ENCODE measurements at regions not wholly inside any gene's neighbourhood (a gene's known extent, or its start where the extent isn't known, plus 50 kb on each side); places are given as distances from the start of the nearest gene placed in this dataset.
"Not testable (repeated sequence)": the region's sequence is repeated elsewhere in the genome, so short reads cannot be mapped to it uniquely, and the experiment has no call there.

DNA sequence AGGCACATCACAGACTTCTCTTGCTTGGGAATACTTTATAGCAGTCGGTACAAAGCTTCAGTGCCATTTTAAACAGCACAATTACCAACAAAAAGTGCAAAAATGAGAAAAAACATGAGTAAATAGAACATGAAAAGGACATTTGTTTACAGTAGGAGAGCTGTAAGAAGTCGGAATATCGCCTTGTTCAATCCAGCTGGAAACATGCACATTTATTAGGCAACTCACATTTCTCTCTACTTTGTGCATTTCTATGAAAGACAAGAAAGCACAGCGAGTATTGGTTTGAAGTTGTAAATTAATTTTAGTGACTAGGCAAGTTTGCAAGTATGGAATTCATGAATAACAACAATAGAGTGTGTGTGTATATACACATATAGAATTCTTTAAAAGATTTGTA lies 484.7 kb downstream of the DACH1 start:
- DNase-seq = no peak

- no peak for DNase-seq
Measured at GRCh38 chr13:71380191-71380590, 486.8 kb downstream of the DACH1 start.

GRCh38 chr13:71378961-71379905 lies 487.8 kb downstream of the DACH1 start:
- DNase-seq = no peak

DNA sequence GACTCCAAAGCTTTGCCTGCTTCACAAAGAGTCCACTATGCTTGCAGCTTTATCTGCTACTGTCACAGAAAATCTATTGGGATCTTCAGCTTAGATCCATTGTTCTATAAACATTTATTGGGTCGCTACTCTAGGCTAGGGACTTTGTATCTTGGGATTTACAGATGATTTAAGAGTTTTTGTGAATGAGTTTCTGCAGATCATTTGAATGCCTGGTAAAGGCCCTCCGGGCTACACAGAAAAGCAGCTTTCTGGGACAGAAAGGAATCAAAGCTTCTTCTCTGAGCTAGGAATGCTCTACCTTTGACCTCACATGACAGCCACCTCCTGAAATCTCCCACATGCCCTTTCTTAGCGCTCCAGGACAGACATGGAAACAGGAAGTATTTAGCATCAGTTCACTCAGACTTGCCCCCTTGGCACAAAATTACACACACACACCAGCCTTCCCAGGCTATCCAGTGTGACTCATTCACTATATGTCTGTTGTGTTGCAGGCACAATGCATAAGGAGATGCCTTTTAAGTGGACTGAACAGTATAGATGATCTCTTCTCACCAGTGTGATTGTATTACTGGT lies 492.4 kb downstream of the DACH1 start:
- no peak for DNase-seq

DNA sequence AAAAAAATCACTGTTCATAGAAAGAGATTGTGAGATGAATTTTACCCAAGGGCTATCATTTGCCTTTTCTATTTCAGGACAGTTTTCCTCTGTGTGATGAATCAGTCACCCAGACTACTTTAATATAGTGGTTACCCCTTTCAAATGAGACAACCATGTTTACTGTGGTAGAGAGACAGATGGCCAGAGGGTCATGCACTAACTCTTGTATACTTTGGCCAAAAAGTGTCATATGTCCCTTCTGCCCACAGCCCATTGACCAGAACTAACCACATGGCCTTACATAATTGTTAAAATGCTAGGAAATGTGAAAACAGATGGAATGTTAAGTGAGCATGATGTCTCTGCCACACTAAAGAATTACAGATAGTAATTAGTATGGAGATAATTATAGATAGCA lies 498.7 kb downstream of the DACH1 start:
- DNase-seq = no peak

- DNase-seq = no peak
Measured at GRCh38 chr13:71360041-71360440, 507.0 kb downstream of the DACH1 start.

DNA sequence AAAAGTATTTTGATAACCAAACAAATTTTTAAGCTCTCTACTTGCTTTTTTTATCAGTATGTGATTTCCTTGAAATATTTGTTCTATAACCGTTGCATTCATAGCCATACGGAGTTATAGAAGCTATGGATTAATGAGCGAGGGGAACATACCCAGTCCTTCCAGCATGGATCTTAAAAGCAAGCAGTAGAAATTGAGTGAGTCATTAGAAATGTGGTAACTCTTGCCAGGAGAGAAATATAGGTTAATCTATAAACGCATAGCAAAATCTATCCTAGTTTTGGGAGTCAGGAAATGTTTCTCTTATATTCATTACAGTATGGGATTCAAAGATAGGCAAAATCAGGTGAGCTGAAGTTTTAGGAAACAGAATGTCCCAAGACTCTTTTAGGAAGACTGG lies 507.4 kb downstream of the DACH1 start:
- no peak for DNase-seq

GRCh38 chr13:71358218-71358617 lies 508.8 kb downstream of the DACH1 start:
- no peak for DNase-seq

- no peak for DNase-seq
Measured at GRCh38 chr13:71355010-71355409, 512.0 kb downstream of the DACH1 start.

DNA sequence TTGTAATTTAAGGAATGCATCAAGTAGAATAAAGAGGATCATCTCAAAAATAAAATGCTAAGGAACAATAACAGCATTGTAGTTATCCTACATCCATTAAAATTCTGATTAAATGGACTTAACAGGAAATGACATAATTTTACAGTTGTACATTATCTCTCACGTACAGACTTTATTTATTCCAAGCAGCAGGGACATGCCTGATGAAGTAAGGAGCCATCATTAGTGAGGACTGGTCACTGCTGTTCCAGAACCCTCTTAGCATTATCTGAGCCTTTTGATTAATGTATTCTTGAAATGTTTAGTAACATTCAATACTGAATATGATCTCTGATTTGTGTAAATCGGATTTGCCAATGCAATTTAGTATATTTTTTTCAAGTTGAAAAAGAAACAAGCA lies 516.1 kb downstream of the DACH1 start:
- no peak for DNase-seq

DNA sequence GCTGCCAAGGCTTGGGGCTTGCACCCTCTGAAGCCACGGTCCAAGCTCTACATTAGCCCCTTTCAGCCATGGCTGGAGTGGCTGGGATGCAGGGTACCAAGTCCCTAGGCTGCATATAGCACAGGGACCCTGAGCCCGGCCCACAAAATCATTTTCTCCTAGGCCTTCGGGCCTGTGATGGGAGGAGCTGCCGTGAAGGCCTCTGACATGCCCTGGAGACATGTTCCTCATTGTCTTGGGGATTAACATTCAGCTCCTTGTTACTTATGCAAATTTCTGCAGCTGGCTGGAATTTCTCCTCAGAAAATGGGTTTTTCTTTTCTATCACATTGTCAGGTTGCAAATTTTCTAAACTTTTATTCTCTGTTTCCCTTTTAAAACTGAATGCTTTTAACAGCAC lies 521.1 kb downstream of the DACH1 start:
- DNase-seq = not testable (repeated sequence)

DNA sequence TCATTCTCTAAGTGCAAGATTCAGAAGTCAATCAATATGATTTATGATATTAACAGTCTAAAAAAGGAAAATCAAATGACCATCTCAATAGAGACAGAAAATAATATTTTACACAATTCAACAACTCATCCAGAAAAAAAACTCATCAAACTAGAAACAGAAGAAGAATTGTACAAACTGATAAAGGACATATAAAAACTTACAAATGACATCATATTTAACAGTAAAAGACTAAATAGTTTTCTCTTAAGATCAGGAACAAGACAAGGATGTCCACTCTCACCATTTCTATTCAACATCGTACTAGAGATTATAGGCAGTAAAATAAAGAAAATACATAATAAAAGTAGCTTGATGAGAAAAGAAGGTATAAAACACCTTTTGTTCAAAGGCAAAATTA lies 527.3 kb downstream of the DACH1 start:
- DNase-seq = no peak

- DNase-seq = no peak
Measured at GRCh38 chr13:71339005-71339404, 528.0 kb downstream of the DACH1 start.

DNA sequence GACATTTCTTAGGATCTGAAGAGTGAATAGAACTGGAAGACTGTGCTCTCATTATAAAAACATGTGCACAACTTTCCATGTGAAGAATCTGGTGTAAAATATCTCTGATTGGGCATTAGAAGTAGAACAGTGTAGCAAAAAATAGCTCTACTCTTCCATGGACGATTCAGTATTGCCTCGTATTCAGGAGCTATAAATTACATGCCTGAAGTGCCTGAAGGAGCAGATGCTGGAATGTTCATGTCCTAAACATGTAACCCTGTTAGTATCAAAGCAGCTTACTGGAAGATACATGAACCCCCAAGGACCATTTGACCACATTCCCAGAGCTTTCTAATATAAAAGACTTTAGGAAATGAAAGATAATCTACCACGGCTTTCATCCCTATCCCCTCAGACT lies 528.9 kb downstream of the DACH1 start:
- DNase-seq = no peak

DNA sequence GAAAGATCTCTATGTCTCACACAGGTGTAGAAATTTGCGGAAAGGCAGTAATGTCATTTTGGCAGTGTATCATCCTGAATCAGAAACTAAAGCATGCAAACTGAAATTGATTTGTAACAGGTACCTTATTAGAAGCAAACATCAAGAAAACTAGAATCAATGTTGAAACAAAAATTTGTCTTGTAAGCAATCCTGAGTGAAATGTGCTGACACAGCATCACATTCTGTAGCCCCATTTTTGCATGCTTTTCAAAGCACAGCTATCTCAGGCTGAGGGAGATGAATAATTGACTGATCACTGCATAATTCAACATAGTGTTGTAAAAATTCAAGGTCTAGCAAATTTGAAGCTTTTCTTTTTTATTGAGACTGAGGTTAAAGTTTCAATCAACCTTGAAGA lies 539.7 kb downstream of the DACH1 start:
- DNase-seq = no peak

- no peak for DNase-seq
Measured at GRCh38 chr13:71325556-71325955, 541.4 kb downstream of the DACH1 start.

GRCh38 chr13:71323266-71323665 lies 543.7 kb downstream of the DACH1 start:
- DNase-seq = no peak

- DNase-seq = no peak
Measured at GRCh38 chr13:71320452-71320851, 546.6 kb downstream of the DACH1 start.

GRCh38 chr13:71316792-71317363 lies 550.1 kb downstream of the DACH1 start:
- DNase-seq = no peak

- no peak for DNase-seq
Measured at GRCh38 chr13:71312923-71313322, 554.1 kb downstream of the DACH1 start.

GRCh38 chr13:71309905-71310304 lies 557.1 kb downstream of the DACH1 start:
- no peak for DNase-seq

DNA sequence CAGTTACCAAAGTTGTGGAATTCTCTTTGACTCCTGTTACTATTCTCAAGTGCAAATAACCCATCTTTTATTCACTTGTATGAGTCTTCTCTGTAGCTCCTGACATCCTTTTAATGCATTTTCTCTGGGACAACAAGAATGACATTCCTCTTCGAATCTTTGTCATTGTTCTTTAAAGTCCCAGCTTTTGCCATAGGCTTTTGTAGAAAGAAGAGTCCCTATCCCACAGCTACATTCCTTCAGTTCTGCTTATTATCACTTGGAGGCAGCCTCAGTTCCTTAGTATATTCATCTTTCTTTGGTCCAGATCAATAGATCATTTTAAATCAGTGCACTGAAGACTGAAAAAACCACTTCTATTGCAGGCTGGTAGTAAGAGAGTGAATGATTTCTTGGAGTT lies 560.2 kb downstream of the DACH1 start:
- DNase-seq = no peak

DNA sequence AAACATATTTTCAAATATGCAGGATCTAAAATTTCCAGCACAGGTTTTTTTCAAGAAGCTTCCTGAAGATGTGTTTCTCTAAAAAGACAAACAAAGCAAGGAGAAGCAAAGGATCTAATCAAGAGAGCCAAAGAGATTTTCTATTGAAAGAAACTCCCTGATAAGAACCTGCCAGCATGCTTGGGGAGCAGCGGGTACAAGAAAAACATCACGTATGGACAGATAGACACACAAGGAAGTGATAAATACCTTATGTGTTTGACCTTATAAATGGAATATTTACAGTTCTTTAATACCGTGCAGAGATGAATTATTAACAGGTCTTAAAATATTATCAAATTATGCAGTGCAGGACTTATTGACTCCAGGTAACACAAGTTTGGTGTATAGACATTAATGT lies 562.1 kb downstream of the DACH1 start:
- DNase-seq = no peak

DNA sequence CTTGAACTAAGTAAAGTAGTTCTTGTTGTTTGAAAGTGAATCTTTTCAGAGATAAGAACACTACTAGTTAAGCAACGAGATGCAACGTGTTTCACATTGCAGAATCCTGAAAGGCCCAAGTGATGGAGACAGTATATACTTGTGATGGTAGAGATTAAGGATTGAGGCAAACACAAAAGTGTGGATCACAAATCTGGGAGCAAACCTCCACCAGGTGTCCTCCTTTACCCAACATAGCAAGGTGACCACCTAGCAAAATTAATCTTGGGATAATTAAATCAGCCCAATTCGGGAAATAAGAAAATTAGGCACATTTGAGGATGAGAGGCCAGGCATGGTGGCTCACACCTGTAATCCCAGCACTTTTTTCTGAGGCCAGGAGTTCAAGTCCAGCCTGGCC lies 563.9 kb downstream of the DACH1 start:
- no peak for DNase-seq

Measured in CD4-positive, alpha-beta T cell treated with Interferon gamma for 1 hour (primary cell).